ENCODE measurements at regions not wholly inside any gene's neighbourhood (a gene's known extent, or its start where the extent isn't known, plus 50 kb on each side); places are given as distances from the start of the nearest gene placed in this dataset.

DNA sequence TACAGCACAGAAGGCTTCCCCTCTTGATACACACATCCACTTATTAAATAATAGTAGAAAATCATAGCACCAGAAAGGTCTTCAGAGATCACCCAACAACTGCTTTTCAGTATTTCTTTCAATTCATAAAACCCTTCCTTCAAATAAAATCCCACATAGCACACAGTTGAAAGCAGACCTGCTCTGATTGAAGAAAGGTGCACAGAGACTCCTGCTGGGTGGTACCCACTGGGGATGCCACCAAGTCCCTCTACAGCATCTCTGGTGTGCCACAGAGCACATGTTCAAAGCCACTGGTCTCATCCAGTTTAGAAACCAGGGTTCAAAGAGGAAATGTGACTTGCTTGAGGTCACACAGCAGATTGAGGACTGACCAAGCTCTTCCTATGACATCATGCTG is 427.5 kb downstream of the BCL11B start:
- Mint-ChIP-seq H3K9me3 (no peaks in the 10 kb centered on the region), H3K4me3 (no peak overlapping the region), H3K27ac (ENCODE audit: low read depth) (no peak overlapping the region), H3K4me1 (peaks cover 11% of the 10 kb centered on the region), H3K36me3 (ENCODE audit: insufficient read depth) (peaks cover 1% of the 10 kb centered on the region), H3K27me3 (peaks cover 30% of the 10 kb centered on the region)
- ATAC-seq (replicated peaks; ENCODE audit: extremely low read depth, poor library complexity, severe bottlenecking) = no peak
- no peak for DNase-seq (ENCODE audit: low spot score in 2 of 2)

DNA sequence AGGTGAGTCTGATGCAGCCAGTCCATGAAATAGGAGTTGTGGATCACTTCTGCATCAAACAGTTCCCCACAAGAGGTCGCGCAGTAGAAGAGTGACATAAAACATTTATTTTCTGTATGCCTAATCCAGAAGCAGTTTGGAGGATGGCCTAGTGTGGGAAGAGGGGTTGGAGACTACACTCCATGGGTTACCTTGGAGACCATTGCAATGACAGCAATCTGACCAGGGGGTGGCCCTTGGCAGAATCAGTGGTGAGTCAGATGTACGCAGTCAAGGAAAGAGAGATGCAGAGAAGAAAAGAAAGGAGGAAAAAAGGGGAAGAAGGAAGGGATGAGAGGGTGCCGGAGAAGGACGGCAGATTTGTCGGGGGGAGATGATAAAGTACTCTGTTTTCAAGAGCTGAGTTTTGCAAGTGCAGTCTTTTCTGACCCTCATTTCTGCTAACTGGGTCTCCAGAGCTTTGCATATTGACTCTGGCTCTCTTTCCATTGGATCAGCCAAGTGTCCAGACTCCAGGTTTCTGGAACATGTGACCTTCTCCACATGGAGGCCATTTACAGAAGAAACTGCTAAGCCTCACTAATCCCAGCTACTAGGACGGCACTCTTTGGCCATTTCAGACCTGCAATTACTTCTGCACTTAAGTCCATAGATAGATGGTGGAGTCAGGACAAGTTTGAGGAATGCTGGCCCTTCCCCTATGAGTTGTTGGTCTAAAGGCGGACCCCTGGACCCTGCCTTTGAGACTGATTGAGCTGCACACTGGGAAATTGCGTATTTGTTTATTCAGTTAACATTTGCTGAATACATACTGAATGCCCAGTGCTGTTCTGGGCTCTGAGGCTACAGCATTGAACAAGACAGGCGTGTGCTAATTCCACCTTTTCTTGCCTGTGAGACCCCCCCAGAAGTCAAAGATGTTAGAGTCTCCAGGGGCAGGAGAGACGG is 424.2 kb downstream of the BCL11B start:
- peaks cover 30% of the 10 kb centered on the region for H3K27me3 Mint-ChIP-seq
- H3K4me1 Mint-ChIP-seq = peaks cover 11% of the 10 kb centered on the region
- H3K4me3 Mint-ChIP-seq = no peak overlapping the region
- no peak for DNase-seq (ENCODE audit: low spot score in 2 of 2)
- H3K9me3 Mint-ChIP-seq = no peaks in the 10 kb centered on the region
- no peak for ATAC-seq (replicated peaks; ENCODE audit: extremely low read depth, poor library complexity, severe bottlenecking)
- H3K27ac Mint-ChIP-seq (ENCODE audit: low read depth) = no peak overlapping the region
- peaks cover 4% of the 10 kb centered on the region for H3K36me3 Mint-ChIP-seq (ENCODE audit: insufficient read depth)

DNA sequence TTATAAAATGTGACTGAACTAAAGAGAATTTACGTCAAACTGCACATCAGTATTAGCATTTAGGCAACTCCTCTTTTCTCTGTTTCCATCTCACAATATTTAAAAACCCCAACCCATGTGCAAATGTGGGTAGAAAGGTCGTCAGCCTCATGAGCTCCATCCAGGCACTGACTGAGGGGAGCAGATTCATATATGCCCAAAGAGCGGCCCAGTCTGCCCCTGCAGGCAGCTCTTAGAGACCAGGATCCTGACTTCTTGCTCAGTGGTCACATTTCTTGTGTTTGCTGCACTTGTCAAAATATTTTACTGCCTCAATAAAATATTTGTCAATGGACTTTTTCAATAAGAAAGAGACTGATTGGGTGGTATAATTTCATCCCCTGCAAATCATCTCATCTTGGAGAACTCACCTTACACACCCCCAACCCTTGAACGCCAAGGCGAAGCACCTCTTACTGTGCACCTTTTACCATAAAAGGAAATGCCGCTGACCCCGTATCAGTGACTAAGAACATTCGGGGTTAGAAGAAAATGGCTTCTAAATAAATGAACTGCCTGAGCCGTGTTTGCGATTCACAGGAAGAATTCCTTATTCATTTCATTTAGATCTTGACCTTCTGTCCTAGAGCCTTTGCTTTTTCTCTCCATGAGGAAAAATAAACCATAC is 418.8 kb downstream of the BCL11B start:
- peaks cover 2% of the 10 kb centered on the region for H3K36me3 Mint-ChIP-seq (ENCODE audit: insufficient read depth)
- H3K9me3 Mint-ChIP-seq = no peaks in the 10 kb centered on the region
- no peak overlapping the region for H3K4me3 Mint-ChIP-seq
- H3K4me1 Mint-ChIP-seq = no peaks in the 10 kb centered on the region
- no peak for ATAC-seq (replicated peaks; ENCODE audit: extremely low read depth, poor library complexity, severe bottlenecking)
- H3K27me3 Mint-ChIP-seq = peaks cover 20% of the 10 kb centered on the region
- DNase-seq (ENCODE audit: low spot score in 2 of 2) = no peak
- no peak overlapping the region for H3K27ac Mint-ChIP-seq (ENCODE audit: low read depth)

DNA sequence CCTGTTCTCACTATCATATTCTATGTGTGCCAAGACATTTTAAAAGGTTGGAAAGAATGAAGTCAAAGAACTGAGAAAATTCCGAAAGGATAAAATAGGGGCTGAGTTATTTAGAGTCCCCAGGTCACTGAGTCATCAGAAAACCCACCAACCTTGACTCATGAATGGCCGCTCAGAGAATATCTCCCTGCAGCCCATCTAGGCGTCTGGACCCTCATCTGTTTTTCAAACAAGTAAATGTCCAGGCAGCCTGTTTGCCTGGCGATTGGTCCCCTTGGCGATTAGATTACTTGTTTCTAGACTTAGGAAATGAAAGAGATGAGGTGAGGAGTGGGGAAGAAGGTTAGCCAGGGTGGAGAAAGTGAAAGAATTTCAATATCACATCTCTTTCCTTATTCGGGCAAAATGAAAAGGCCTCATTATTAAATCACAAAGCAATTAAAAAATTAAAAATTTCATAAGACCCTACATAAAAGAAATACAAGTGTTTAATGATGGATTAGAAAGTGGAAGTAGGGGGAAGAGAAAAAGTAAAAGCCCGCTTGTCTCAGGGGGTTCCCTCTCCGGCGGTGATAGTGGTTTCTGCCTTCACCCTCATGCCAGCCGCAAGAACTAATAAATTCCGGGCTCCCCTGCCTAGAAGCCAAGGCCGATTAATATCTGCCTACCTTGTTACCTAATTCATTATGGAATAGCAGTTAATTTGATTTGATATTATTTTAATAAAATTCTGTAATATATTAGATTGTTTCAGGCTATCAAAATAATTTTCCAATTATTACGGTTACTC is 415.9 kb downstream of the BCL11B start:
- no peak overlapping the region for H3K27ac Mint-ChIP-seq (ENCODE audit: low read depth)
- peaks cover 44% of the 10 kb centered on the region for H3K27me3 Mint-ChIP-seq
- DNase-seq (ENCODE audit: low spot score in 2 of 2) (no peak), ATAC-seq (replicated peaks; ENCODE audit: extremely low read depth, poor library complexity, severe bottlenecking) (no peak)
- no peak overlapping the region for H3K4me3 Mint-ChIP-seq
- H3K36me3 Mint-ChIP-seq (ENCODE audit: insufficient read depth) = peaks cover 2% of the 10 kb centered on the region
- H3K9me3 Mint-ChIP-seq = no peaks in the 10 kb centered on the region
- H3K4me1 Mint-ChIP-seq = no peaks in the 10 kb centered on the region

DNA sequence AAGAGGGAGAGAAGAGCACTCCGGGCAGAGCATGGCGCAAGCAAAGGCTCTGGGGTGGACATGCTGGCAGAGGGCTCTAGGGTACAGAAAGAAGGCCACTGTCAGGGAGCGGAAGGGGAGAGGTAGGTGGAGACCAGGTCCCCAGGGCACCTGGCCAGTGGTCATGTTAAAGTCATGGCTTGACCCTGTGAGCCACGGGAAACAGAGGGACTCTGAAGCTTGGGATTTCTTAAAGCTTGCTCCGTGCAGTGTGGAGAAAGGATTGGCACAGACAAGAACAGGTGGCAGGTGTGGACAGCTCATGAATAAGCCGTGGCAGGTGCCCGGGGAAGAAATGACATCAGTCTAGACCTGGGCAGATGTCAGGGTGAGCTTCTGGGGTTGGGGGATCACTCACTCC is 413.8 kb downstream of the BCL11B start:
- Mint-ChIP-seq H3K27ac (ENCODE audit: low read depth) (no peak overlapping the region), H3K4me1 (no peaks in the 10 kb centered on the region), H3K9me3 (no peaks in the 10 kb centered on the region), H3K27me3 (peaks cover 44% of the 10 kb centered on the region), H3K4me3 (no peak overlapping the region), H3K36me3 (ENCODE audit: insufficient read depth) (no peaks in the 10 kb centered on the region)
- ATAC-seq (replicated peaks; ENCODE audit: extremely low read depth, poor library complexity, severe bottlenecking) = no peak
- no peak for DNase-seq (ENCODE audit: low spot score in 2 of 2)

DNA sequence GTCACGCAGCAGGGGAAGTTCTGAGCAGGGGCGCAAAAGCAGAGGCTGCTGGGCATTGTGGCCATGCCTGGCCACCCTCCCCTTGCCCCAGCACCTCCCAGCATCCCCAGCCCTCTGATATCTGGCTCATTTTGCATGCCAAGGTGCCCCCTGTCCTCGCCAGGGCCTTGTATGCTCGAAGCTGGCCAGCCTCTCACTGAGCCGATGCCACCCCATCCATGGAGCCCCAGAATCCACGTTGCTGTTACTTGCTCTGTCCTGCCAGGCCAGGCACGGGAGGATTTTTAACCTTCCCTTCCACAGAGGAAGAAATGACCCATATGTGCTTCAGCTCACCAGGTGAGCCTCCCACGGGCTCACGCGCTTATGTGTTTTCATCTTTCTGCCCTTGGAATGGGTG is 413.4 kb downstream of the BCL11B start:
- DNase-seq (ENCODE audit: low spot score in 2 of 2) (no peak), ATAC-seq (replicated peaks; ENCODE audit: extremely low read depth, poor library complexity, severe bottlenecking) (no peak)
- Mint-ChIP-seq H3K4me3 (no peak overlapping the region), H3K36me3 (ENCODE audit: insufficient read depth) (peaks cover 1% of the 10 kb centered on the region), H3K27ac (ENCODE audit: low read depth) (no peak overlapping the region), H3K27me3 (peaks cover 42% of the 10 kb centered on the region), H3K4me1 (no peaks in the 10 kb centered on the region), H3K9me3 (no peaks in the 10 kb centered on the region)

DNA sequence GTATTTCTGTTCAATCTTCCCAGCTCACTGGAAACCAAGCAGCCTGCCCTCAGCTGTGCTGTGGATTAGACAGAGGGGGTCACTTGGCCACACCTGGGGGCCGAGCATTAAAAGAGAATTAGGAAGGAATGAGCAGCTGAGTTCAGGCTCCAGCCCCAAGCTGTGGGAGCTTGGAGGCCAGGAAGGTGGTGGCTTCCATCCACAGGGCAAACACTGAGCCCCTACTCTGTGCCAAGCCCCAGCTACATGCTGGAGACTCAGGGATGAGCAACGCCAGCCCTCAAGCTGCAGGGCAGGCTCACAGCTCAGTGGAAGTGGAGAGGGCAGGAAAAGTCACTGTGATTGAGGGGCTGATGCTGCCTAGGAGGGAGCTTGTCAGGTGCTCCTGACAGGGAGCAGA is 412.7 kb downstream of the BCL11B start:
- Mint-ChIP-seq H3K9me3 (no peaks in the 10 kb centered on the region), H3K27me3 (peaks cover 35% of the 10 kb centered on the region), H3K4me1 (no peaks in the 10 kb centered on the region), H3K27ac (ENCODE audit: low read depth) (no peak overlapping the region), H3K36me3 (ENCODE audit: insufficient read depth) (peaks cover 2% of the 10 kb centered on the region), H3K4me3 (no peak overlapping the region)
- ATAC-seq (replicated peaks; ENCODE audit: extremely low read depth, poor library complexity, severe bottlenecking) = no peak
- no peak for DNase-seq (ENCODE audit: low spot score in 2 of 2)

DNA sequence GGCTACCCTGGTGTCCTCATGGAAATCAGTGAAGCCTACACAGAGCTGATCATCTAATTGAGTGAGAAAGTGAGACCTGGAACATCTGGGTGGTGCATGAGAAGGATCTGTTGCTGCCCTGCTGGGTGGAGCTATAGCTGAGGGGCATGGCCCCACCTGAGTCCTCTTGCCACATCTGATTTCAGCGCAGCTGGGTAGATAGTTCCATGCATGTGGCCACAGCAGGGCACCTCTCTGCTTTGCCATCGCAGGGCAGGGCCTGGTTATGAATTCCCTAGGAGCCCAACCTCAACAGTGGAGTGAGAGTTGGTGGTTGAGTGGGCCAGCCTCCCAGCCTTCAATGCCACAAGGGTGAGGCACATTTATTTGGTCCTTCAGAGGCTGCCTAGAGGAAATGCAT is 407.8 kb downstream of the BCL11B start:
- Mint-ChIP-seq H3K9me3 (no peaks in the 10 kb centered on the region), H3K27me3 (peaks cover 14% of the 10 kb centered on the region), H3K4me3 (no peak overlapping the region), H3K36me3 (ENCODE audit: insufficient read depth) (peaks cover 2% of the 10 kb centered on the region), H3K4me1 (peaks cover 7% of the 10 kb centered on the region), H3K27ac (ENCODE audit: low read depth) (no peak overlapping the region)
- DNase-seq (ENCODE audit: low spot score in 2 of 2) = no peak
- ATAC-seq (replicated peaks; ENCODE audit: extremely low read depth, poor library complexity, severe bottlenecking) = no peak

DNA sequence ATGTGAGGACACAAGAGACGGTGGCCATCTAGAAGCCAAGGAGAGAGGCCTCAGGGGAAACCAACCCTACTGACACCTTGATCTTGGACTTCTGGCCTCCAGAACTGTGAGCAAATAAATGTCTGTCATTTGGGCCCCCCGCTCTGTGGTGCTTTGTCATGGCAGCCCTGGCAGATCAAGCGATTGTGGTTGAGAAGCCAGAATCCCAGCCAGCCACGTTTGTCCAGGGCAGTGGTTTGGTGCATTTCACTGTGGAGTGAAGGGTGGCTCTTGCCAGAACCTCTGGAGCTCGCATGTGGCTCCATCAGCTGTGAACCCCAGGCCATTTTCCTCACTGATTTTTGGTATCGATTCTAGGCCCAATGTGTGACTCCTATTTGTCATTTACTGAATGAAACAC is 404.9 kb downstream of the BCL11B start:
- Mint-ChIP-seq H3K27me3 (no peaks in the 10 kb centered on the region), H3K4me1 (peaks cover 7% of the 10 kb centered on the region), H3K4me3 (no peak overlapping the region), H3K27ac (ENCODE audit: low read depth) (no peak overlapping the region), H3K9me3 (no peaks in the 10 kb centered on the region), H3K36me3 (ENCODE audit: insufficient read depth) (peaks cover 2% of the 10 kb centered on the region)
- ATAC-seq (replicated peaks; ENCODE audit: extremely low read depth, poor library complexity, severe bottlenecking) = no peak
- no peak for DNase-seq (ENCODE audit: low spot score in 2 of 2)

DNA sequence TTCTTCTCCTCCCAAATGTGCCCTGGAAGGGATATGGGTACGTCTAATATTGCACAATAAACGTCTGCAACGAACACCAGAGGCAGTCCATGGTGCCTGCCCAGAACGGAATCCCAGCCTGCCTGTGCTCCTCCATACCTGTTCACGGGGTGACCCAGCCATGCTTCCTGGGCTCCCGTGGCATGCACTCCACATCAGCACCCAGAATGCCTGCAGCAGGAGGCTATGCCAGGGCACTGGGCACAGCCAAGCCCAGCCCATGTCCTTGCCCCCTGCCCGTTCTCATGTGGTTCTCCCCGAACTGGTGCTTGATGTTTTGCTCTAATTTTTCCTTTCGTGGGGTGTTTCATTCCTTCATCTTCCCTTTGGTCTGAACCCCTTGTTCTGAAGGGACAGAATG is 404.3 kb downstream of the BCL11B start:
- no peaks in the 10 kb centered on the region for H3K9me3 Mint-ChIP-seq
- H3K27ac Mint-ChIP-seq (ENCODE audit: low read depth) = no peak overlapping the region
- H3K36me3 Mint-ChIP-seq (ENCODE audit: insufficient read depth) = peaks cover 2% of the 10 kb centered on the region

DNA sequence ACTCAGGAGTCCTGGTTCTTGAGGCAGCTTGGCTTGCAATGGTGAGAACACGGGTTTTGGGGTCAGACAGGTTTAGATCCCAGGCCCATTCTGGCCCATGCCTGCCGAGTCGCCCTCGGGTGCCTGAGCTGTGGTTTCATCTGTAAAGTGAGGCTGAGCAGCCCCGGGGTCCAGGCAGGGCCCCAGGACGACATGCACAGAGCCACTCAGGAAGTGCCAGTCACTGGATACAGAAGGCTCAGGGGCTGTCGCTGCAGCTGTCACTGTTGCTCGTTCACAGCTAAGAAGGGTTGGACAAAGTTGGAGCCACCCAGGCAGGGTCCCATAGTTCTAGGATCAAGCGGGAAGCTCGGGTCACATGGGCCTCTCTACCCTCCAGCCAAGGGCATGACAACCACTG is 403.1 kb downstream of the BCL11B start:
- H3K36me3 Mint-ChIP-seq (ENCODE audit: insufficient read depth) = no peaks in the 10 kb centered on the region
- H3K4me3 Mint-ChIP-seq = no peak overlapping the region
- no peaks in the 10 kb centered on the region for H3K27me3 Mint-ChIP-seq
- H3K4me1 Mint-ChIP-seq = peaks cover 14% of the 10 kb centered on the region
- no peaks in the 10 kb centered on the region for H3K9me3 Mint-ChIP-seq
- DNase-seq (ENCODE audit: low spot score in 2 of 2) (no peak), ATAC-seq (replicated peaks; ENCODE audit: extremely low read depth, poor library complexity, severe bottlenecking) (no peak)
- no peak overlapping the region for H3K27ac Mint-ChIP-seq (ENCODE audit: low read depth)

More for the DNA sequence above, 404.3 kb downstream of the BCL11B start:
- no peak overlapping the region for H3K4me3 Mint-ChIP-seq
- H3K4me1 Mint-ChIP-seq = peaks cover 7% of the 10 kb centered on the region
- H3K27me3 Mint-ChIP-seq = no peaks in the 10 kb centered on the region
- no peak for ATAC-seq (replicated peaks; ENCODE audit: extremely low read depth, poor library complexity, severe bottlenecking)
- no peak for DNase-seq (ENCODE audit: low spot score in 2 of 2)

DNA sequence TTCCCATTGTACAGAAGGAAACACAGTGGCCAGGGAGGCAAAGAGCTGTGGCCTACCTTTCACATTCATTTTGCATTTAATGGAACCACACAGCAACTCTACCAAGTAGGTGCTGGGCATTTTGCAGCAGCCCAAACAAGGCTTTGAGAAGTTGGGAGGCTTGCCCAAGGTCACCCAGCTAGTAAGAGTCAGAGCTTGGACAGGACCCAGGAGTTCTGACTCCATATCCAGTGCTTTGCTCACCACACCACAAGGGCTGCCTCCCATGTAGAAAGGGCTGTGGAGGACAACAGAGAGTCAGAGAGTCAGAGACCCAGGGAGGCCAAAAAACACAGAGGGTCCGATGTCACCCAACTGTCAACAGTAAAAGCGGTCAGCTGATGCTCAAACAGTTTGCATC is 400.2 kb downstream of the BCL11B start:
- Mint-ChIP-seq H3K27me3 (no peaks in the 10 kb centered on the region), H3K4me1 (peaks cover 14% of the 10 kb centered on the region), H3K9me3 (no peaks in the 10 kb centered on the region), H3K36me3 (ENCODE audit: insufficient read depth) (no peaks in the 10 kb centered on the region), H3K27ac (ENCODE audit: low read depth) (no peak overlapping the region), H3K4me3 (no peak overlapping the region)
- ATAC-seq (replicated peaks; ENCODE audit: extremely low read depth, poor library complexity, severe bottlenecking) (no peak), DNase-seq (ENCODE audit: low spot score in 2 of 2) (no peak)

Measured in central memory CD8-positive, alpha-beta T cell (primary cell).